IMR-90 (cell line): ENCODE measurements at regions not wholly inside any gene's neighbourhood (a gene's known extent, or its start where the extent isn't known, plus 50 kb on each side); places are given as distances from the start of the nearest gene placed in this dataset.

Source experiments
- ATAC-seq: fragments of 200-7000 bp; cut with Tn5 transposase; 2 replicates; pipeline ENCODE4 v1.9.1; 2020; ENCODE audit warnings: low read depth, mild to moderate bottlenecking, moderate library complexity
- BruUV-seq: library from RNA; stranded (reverse); fragments of 400-500 nt; replicated peaks from 2 replicates; lab custom pipeline; 2021; lab: Mats Ljungman, UMichigan
- CTCF ChIA-PET: fragments of 300-600 bp; formaldehyde crosslinking; extraction: SDS; loops from one replicate; lab custom pipeline; 2021; ENCODE audit warnings: antibody characterized with exemption; lab: Yijun Ruan, JAX
- POLR2A ChIA-PET: fragments of 300-600 bp; sonication (Branson Sonifier 250); formaldehyde crosslinking; loops from one replicate; lab custom pipeline; 2022; ENCODE audit warnings: antibody characterized with exemption; ENCODE audit not compliant: unreplicated experiment; lab: Charles Lee
- DNase-seq: peaks from one replicate; pipeline ENCODE4 v3.0.0; 2013
- H2AFZ ChIP-seq: replicated peaks from 2 replicates; pipeline ENCODE3; 2013; ENCODE audit warnings: low read length, mild to moderate bottlenecking; ENCODE audit not compliant: poor library complexity
- H2AK5ac ChIP-seq: 2 replicates; pipeline ENCODE4 v1.6.1; 2013; ENCODE audit warnings: low read depth, low read length, inconsistent platforms
- H2AK9ac ChIP-seq: replicated peaks from 2 replicates; pipeline ENCODE3; 2013; ENCODE audit warnings: mild to moderate bottlenecking, low read depth, low read length, moderate library complexity; ENCODE audit not compliant: poor library complexity
- H2BK120ac ChIP-seq: 2 replicates; pipeline ENCODE4 v1.6.1; 2013; ENCODE audit warnings: low read depth, low read length, inconsistent platforms
- H2BK15ac ChIP-seq: 3 replicates; pipeline ENCODE4 v1.6.1; 2013; ENCODE audit warnings: low read depth, low read length, inconsistent platforms
- H2BK20ac ChIP-seq: 2 replicates; pipeline ENCODE4 v1.6.1; 2013; ENCODE audit warnings: low read depth, mild to moderate bottlenecking, inconsistent platforms, low read length, moderate library complexity
- H2BK5ac ChIP-seq: 2 replicates; pipeline ENCODE4 v1.6.1; 2013; ENCODE audit warnings: mild to moderate bottlenecking, low read depth, low read length, inconsistent platforms; ENCODE audit not compliant: poor library complexity, severe bottlenecking
- H3K14ac ChIP-seq: replicated peaks from 2 replicates; pipeline ENCODE4 v1.6.1; 2013; ENCODE audit warnings: low read depth, low read length, inconsistent platforms
- H3K18ac ChIP-seq: 2 replicates; pipeline ENCODE4 v1.6.1; 2013; ENCODE audit warnings: low read depth, low read length, control low read depth
- H3K23ac ChIP-seq: 2 replicates; pipeline ENCODE4 v1.6.1; 2013; ENCODE audit warnings: low read depth, low read length, inconsistent platforms
- H3K27ac ChIP-seq: 2 replicates; pipeline ENCODE4 v1.5.1; 2013; ENCODE audit warnings: mild to moderate bottlenecking, control low read depth, low read length; ENCODE audit not compliant: insufficient read depth
- H3K27me3 ChIP-seq: 2 replicates; pipeline ENCODE4 v1.6.1; 2013; ENCODE audit warnings: low read length; ENCODE audit not compliant: control insufficient read depth, insufficient read depth
- H3K36me3 ChIP-seq: 2 replicates; pipeline ENCODE4 v1.6.1; 2013; ENCODE audit warnings: low read length, mixed read lengths; ENCODE audit not compliant: control insufficient read depth, insufficient read depth
- H3K4ac ChIP-seq: 2 replicates; pipeline ENCODE4 v1.6.1; 2013; ENCODE audit warnings: low read depth, low read length, inconsistent platforms
- H3K4me1 ChIP-seq: 2 replicates; pipeline ENCODE4 v1.6.1; 2013; ENCODE audit warnings: low read length, mixed read lengths; ENCODE audit not compliant: control insufficient read depth, insufficient read depth
- H3K4me2 ChIP-seq: 2 replicates; pipeline ENCODE4 v1.6.1; 2013; ENCODE audit warnings: low read depth, mild to moderate bottlenecking, control low read depth, low read length, moderate library complexity
- H3K4me3 ChIP-seq: 2 replicates; pipeline ENCODE4 v1.5.1; 2013; ENCODE audit warnings: low read depth, mild to moderate bottlenecking, control low read depth, low read length, moderate library complexity; ENCODE audit not compliant: insufficient read depth
- H3K56ac ChIP-seq: 2 replicates; pipeline ENCODE4 v1.6.1; 2013; ENCODE audit warnings: low read length, inconsistent platforms; ENCODE audit not compliant: insufficient read depth; ENCODE audit errors: extremely low read depth
- H3K79me1 ChIP-seq, 2 experiments: 2 replicates each; pipeline ENCODE4 v1.6.1; 2013; ENCODE audit warnings: low read length in 2 of 2, inconsistent platforms in 1 of 2, low read depth in 1 of 2
- H3K9ac ChIP-seq: 2 replicates; pipeline ENCODE4 v1.6.1; 2013; ENCODE audit warnings: low read depth, low read length, control low read depth
- H3K9me1 ChIP-seq: 2 replicates; pipeline ENCODE4 v1.6.1; 2013; ENCODE audit warnings: low read length, inconsistent platforms; ENCODE audit not compliant: insufficient read depth
- H3K9me3 ChIP-seq: 2 replicates; pipeline ENCODE4 v1.6.1; 2013; ENCODE audit warnings: low read length; ENCODE audit not compliant: control insufficient read depth, insufficient read depth
- H4K20me1 ChIP-seq: 2 replicates; pipeline ENCODE4 v1.6.1; 2013; ENCODE audit warnings: low read length, inconsistent platforms; ENCODE audit not compliant: insufficient read depth
- H4K5ac ChIP-seq: 2 replicates; pipeline ENCODE4 v1.6.1; 2013; ENCODE audit warnings: mild to moderate bottlenecking, low read depth, low read length, control low read depth
- H4K8ac ChIP-seq, 2 experiments: 2 replicates each; pipeline ENCODE4 v1.6.1; 2013; ENCODE audit warnings: low read depth in 2 of 2, low read length in 2 of 2, control low read depth in 1 of 2, inconsistent platforms in 1 of 2
- H4K91ac ChIP-seq: 2 replicates; pipeline ENCODE4 v1.6.1; 2013; ENCODE audit warnings: low read depth, low read length, inconsistent platforms; ENCODE audit not compliant: insufficient read depth
- RAD21 ChIP-seq: IDR thresholded peaks from 2 replicates; pipeline ENCODE4 v1.6.1; 2012; ENCODE audit warnings: low read length, improper control_type of control experiment
- RCOR1 ChIP-seq: IDR thresholded peaks from 2 replicates; pipeline ENCODE4 v1.6.1; 2012; ENCODE audit warnings: mild to moderate bottlenecking, low read length, improper control_type of control experiment; ENCODE audit not compliant: insufficient replicate concordance
- SMC3 ChIP-seq: fragments of 150-350 bp; IDR thresholded peaks from 2 replicates; pipeline ENCODE4 v1.6.1; 2016; ENCODE audit warnings: low read depth, mild to moderate bottlenecking, antibody characterized with exemption, low read length, moderate library complexity
- WGBS, 2 experiments: methylation state at CpG; one replicate each; pipeline versions ENCODE4 v1.1.5 to v1.1.7; 2013; ENCODE audit warnings: missing lambda C conversion rate in 2 of 2; ENCODE audit not compliant: insufficient read length in 1 of 2; ENCODE audit errors: extremely low coverage in 2 of 2; 5-methylcytosine and 5-hydroxymethylcytosine counted together
- dilution Hi-C: fragments of 300-500 bp; cut with HindIII; formaldehyde crosslinking; loops from one replicate; pipeline ENCODE4 v1.14.3; 2018; ENCODE audit warnings: low sequenced_read_pairs; ENCODE audit not compliant: unreplicated experiment
- in situ Hi-C: fragments of 300-500 bp; cut with MboI; formaldehyde crosslinking; loops from 3 replicates; pipeline ENCODE4 v1.14.3; 2019; ENCODE audit warnings: low sequenced_read_pairs, inconsistent platforms, mixed read lengths
- intact Hi-C: fragments of 100-400 bp; cut with micrococcal nuclease; formaldehyde crosslinking; loops from 2 replicates; pipeline ENCODE4 v1.10.0; 2022

DNA sequence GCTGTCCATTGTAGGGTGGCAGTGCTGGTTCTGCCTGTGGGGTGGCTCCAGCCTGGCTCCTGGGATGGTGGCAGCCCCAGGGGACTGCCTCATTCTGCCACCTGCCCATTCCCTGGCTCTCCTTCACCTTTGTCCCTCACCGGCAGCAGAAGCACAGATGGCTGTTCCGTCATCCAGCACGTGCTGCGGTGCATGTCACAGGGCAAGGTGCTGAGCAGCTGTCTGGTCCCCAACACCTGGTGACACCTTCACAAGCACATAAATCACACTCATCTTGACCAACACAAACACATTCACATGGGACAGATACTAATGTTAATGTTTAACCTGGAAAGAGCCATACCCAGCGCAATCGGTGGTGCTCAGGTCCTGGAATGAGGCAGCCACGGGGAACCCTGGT, 126.8 kb downstream of the UQCRFS1 start:
- Histone ChIP-seq H3K4ac (no peak overlapping the region), H2BK120ac (no peak overlapping the region), H3K4me2 (no peak overlapping the region), H3K27ac (no peak overlapping the region), H3K36me3 (no peaks in the 10 kb centered on the region), H3K4me1 (no peaks in the 10 kb centered on the region), H4K5ac (no peak overlapping the region), H3K14ac (no peak overlapping the region), H3K4me3 (no peak overlapping the region), H3K9ac (no peak overlapping the region), H3K9me1 (no peaks in the 10 kb centered on the region), H4K20me1 (no peaks in the 10 kb centered on the region), H3K9me3 (peaks cover 2% of the 10 kb centered on the region; the same call in 1 of the 2 replicates), H3K27me3 (no peaks in the 10 kb centered on the region), H4K91ac (no peak overlapping the region), H2BK15ac (no peak overlapping the region), H2AFZ (no peak overlapping the region), H3K23ac (no peak overlapping the region), H2BK20ac (no peak overlapping the region), H3K56ac (no peak overlapping the region), H3K18ac (no peak overlapping the region), H2BK5ac (no peak overlapping the region), H2AK9ac (no peak overlapping the region), H4K8ac (no peak overlapping the region), H2AK5ac (no peak overlapping the region), H3K79me1 (no peaks in the 10 kb centered on the region)
- ChIA-PET CTCF (no interaction called here), POLR2A (no interaction called here)
- BruUV-seq: no TSS peak
- in situ Hi-C loops: no loop called here
- WGBS, 2 experiments: 70% methylated on average over 1 of the region's 7 CpGs; no CpG with 5 or more reads in 1 of the 2 experiments
- intact Hi-C loops: no loop called here
- DNase-seq (no peak), ATAC-seq (no peak)
- dilution Hi-C loops: no loop called here
- no peak for TF ChIP-seq RCOR1
- TF ChIP-seq RAD21: no peak
- TF ChIP-seq SMC3: no peak
